CD4-positive, alpha-beta T cell (primary cell): ENCODE measurements at regions not wholly inside any gene's neighbourhood (a gene's known extent, or its start where the extent isn't known, plus 50 kb on each side); places are given as distances from the start of the nearest gene placed in this dataset.
A peak's percentile ranks its signal among the peaks of the same experiment; 100 is the strongest.
"Not testable (repeated sequence)": the region's sequence is repeated elsewhere in the genome, so short reads cannot be mapped to it uniquely, and the experiment has no call there.

Experiments
- ATAC-seq: fragments of 200-7000 bp; cut with Tn5 transposase; one replicate; pipeline ENCODE4 v1.10.0; 2022; ENCODE audit warnings: mild to moderate bottlenecking; ENCODE audit not compliant: poor library complexity
- CTCF ChIA-PET: fragments of 350-600 bp; sonication (Branson Sonifier 250); formaldehyde crosslinking; loops from one replicate; lab custom pipeline; 2021; ENCODE audit warnings: antibody characterized with exemption, inconsistent platforms; lab: Charles Lee
- POLR2A ChIA-PET: fragments of 350-600 bp; sonication (Branson Sonifier 250); formaldehyde crosslinking; loops from one replicate; lab custom pipeline; 2021; ENCODE audit warnings: antibody characterized with exemption, inconsistent platforms; lab: Charles Lee
- DNase-seq, 14 experiments: peaks; one replicate each; pipeline ENCODE4 v3.0.0-alpha.2; 2013 to 2020; ENCODE audit warnings: mixed read lengths in 2 of 14
- H3K27ac ChIP-seq, 2 donors: one replicate each; pipeline versions ENCODE4 v1.5.1 to v1.7.0; 2013; ENCODE audit warnings: low read length in 2 of 2, low read depth in 1 of 2, mild to moderate bottlenecking in 1 of 2
- H3K27me3 ChIP-seq, 2 experiments: 1 replicate in 1 of 2; 2 replicates in 1 of 2; pipeline versions ENCODE4 v1.6.1 to v1.7.0; 2013; ENCODE audit warnings: low read length in 2 of 2, control low read depth in 1 of 2, mild to moderate bottlenecking in 1 of 2, moderate library complexity in 1 of 2; ENCODE audit not compliant: insufficient read depth in 2 of 2, control insufficient read depth in 1 of 2
- H3K36me3 ChIP-seq: one replicate; pipeline ENCODE4 v1.6.1; 2013; ENCODE audit warnings: low read length, control low read depth; ENCODE audit not compliant: insufficient read depth
- H3K4me1 ChIP-seq: one replicate; pipeline ENCODE4 v1.6.1; 2013; ENCODE audit warnings: low read length, control low read depth; ENCODE audit not compliant: insufficient read depth
- H3K4me3 ChIP-seq: one replicate; pipeline ENCODE4 v1.5.1; 2013; ENCODE audit warnings: mild to moderate bottlenecking, low read length, moderate library complexity
- H3K9me3 ChIP-seq, 2 experiments: 1 replicate in 1 of 2; 2 replicates in 1 of 2; pipeline versions ENCODE4 v1.6.1 to v1.7.0; 2013; ENCODE audit warnings: low read length in 2 of 2, mild to moderate bottlenecking in 2 of 2, control low read depth in 1 of 2, moderate library complexity in 1 of 2; ENCODE audit not compliant: control insufficient read depth in 1 of 2, insufficient read depth in 1 of 2
- H3K27ac Mint-ChIP-seq: one replicate; pipeline ENCODE4 v1.8.0; 2020; ENCODE audit warnings: mixed read lengths
- H3K27me3 Mint-ChIP-seq: one replicate; pipeline ENCODE4 v1.8.0; 2021; ENCODE audit warnings: mixed read lengths
- H3K36me3 Mint-ChIP-seq: one replicate; pipeline ENCODE4 v1.8.0; 2021; ENCODE audit warnings: low read depth, mixed read lengths
- H3K4me1 Mint-ChIP-seq: one replicate; pipeline ENCODE4 v1.8.0; 2021; ENCODE audit warnings: low read depth, mixed read lengths
- H3K4me3 Mint-ChIP-seq: one replicate; pipeline ENCODE4 v1.8.0; 2020; ENCODE audit warnings: mild to moderate bottlenecking, mixed read lengths
- H3K9me3 Mint-ChIP-seq: one replicate; pipeline ENCODE4 v1.8.0; 2020; ENCODE audit warnings: mixed read lengths
- intact Hi-C, 2 experiments: fragments of 100-400 bp; cut with DNase I in 1 of 2; cut with micrococcal nuclease in 1 of 2; formaldehyde crosslinking; loops; one replicate each; pipeline versions ENCODE4 v1.15.1 to v1.9.0; 2023 to 2025; cut with DNase I, micrococcal nuclease

DNA sequence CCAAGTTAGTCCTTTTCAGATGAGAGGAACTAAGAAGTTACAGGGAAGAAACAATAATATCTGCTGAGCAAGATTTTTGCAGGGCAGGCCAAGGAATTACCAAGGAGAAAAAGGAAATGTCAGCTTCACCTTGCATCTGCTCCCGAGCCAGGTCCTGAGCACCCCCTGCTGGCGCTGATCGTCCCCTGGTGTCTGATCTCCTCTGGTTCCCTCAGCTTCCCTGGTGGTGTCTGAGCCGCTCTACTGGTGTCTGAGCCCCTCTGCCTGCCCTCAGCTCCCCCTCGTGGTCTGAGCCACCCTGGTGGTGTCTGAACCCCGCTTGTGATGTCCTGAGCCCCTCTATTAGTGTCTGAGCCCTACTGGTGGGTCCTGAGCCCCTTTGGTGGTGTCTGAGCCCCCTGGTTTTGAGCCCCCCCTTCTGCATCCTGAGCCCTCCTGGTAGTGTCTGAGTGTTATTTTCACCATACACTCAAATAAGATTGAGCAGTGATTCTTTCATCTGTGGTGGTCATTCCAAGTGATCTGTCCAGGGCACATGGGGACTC is 196.6 kb upstream of the POTEB2 start:
- H3K27me3 ChIP-seq, H3K4me3 Mint-ChIP-seq, ATAC-seq, DNase-seq, H3K4me1 ChIP-seq, H3K9me3 ChIP-seq, H3K36me3 ChIP-seq, H3K9me3 Mint-ChIP-seq, H3K27ac Mint-ChIP-seq, POLR2A ChIA-PET, H3K36me3 Mint-ChIP-seq, H3K27me3 Mint-ChIP-seq, CTCF ChIA-PET, H3K27ac ChIP-seq, H3K4me3 ChIP-seq, intact Hi-C loops, H3K4me1 Mint-ChIP-seq: not testable (repeated sequence)

DNA sequence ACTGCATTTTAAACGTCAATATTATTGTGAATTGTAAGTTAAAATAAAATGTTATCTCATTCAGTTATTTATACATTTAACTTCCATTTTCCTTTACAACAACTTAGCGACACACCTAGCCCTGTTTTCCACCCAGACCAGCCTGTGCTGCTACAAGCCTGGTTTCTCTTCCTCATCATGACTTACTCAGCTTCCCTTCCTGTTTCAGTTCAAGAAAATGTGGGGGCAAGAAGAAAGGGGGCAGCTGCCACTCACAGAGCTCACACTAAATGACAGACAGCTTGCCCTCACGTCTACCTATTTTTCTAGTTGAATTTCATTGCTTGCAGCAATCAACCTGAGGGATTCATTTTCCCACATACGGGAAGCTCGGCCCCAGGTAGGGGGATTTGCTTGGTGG is 185.8 kb upstream of the POTEB2 start:
- H3K27me3 ChIP-seq, H3K4me3 ChIP-seq, H3K27ac ChIP-seq, POLR2A ChIA-PET, H3K4me3 Mint-ChIP-seq, H3K4me1 Mint-ChIP-seq, H3K36me3 ChIP-seq, ATAC-seq, CTCF ChIA-PET, H3K4me1 ChIP-seq, H3K9me3 Mint-ChIP-seq, intact Hi-C loops, H3K27ac Mint-ChIP-seq, H3K27me3 Mint-ChIP-seq, DNase-seq, H3K36me3 Mint-ChIP-seq, H3K9me3 ChIP-seq: not testable (repeated sequence)

DNA sequence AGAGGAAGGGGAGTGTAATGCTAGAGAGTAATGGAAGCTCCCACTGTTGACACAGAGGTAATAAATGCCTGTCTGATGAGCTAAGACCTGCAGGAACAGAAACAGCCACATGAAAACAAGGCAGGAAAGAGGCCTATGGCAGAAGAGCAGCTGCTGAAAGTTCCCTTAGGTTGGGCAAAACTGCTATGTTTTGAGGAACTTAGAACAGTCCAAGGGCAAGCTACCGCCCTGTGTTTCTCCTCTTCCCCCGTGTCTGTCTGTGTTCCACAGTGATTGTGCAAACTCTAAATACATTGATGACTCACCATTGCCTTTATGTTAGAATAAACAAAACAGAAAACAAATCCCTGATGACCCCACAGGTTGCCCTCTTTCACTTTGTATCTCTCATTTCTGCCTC is 165.6 kb upstream of the POTEB2 start:
- H3K27ac Mint-ChIP-seq, ATAC-seq, intact Hi-C loops, H3K4me3 Mint-ChIP-seq, H3K36me3 ChIP-seq, CTCF ChIA-PET, H3K36me3 Mint-ChIP-seq, H3K4me1 Mint-ChIP-seq, H3K27me3 Mint-ChIP-seq, H3K27me3 ChIP-seq, H3K4me3 ChIP-seq, H3K4me1 ChIP-seq, H3K27ac ChIP-seq, POLR2A ChIA-PET, H3K9me3 Mint-ChIP-seq, H3K9me3 ChIP-seq, DNase-seq: not testable (repeated sequence)

DNA sequence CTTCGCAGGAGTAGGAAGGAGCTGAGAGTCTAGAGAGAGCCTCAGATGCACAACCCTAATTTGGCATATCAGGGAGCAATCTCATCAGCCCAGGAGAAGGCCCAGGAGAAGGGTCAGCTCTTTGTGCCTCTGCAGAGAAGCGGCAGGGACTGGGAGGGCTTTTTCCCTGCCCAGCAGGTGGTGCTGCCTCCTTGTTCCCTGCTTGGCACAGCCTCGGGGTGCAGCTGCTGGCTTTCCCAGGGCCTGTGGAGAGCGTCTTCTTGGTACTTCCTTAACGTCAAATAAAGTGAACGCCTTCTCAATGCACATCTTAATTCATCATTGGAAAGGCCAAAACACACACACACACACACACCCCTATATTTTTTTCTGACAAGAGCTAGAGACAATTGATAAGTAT is 162.9 kb upstream of the POTEB2 start:
- H3K4me1 ChIP-seq, H3K27me3 ChIP-seq, DNase-seq, intact Hi-C loops, H3K4me3 Mint-ChIP-seq, H3K4me1 Mint-ChIP-seq, H3K4me3 ChIP-seq, H3K9me3 Mint-ChIP-seq, H3K36me3 Mint-ChIP-seq, H3K27me3 Mint-ChIP-seq, H3K9me3 ChIP-seq, H3K36me3 ChIP-seq, H3K27ac ChIP-seq, H3K27ac Mint-ChIP-seq, CTCF ChIA-PET, POLR2A ChIA-PET, ATAC-seq: not testable (repeated sequence)

DNA sequence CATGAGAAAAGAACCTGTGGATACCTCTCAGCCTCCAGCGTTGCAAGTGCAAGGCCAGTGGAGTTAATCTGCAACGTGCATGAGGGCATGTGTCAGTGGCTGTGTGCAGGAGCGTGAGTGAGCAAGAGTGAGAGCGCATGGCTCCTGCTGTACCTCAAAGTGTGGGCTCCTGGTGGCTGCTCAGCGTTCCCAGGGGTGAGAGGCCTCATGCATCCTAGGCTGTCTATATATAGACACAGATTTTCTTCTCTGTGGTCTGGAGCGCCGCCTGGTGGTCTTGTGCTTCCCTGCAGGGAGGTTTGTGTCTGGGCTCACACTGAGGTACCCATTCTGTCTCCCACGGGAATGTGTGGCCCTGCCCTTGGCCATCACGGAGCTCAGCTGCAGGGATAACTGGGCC is 161.8 kb upstream of the POTEB2 start:
- H3K27ac Mint-ChIP-seq, H3K27ac ChIP-seq, H3K27me3 ChIP-seq, H3K36me3 Mint-ChIP-seq, CTCF ChIA-PET, H3K4me3 ChIP-seq, H3K9me3 Mint-ChIP-seq, H3K36me3 ChIP-seq, intact Hi-C loops, H3K9me3 ChIP-seq, H3K4me1 ChIP-seq, H3K4me1 Mint-ChIP-seq, H3K4me3 Mint-ChIP-seq, H3K27me3 Mint-ChIP-seq, POLR2A ChIA-PET, ATAC-seq: not testable (repeated sequence)
- peak in 1 of 14 experiments; percentile 4 for DNase-seq

DNA sequence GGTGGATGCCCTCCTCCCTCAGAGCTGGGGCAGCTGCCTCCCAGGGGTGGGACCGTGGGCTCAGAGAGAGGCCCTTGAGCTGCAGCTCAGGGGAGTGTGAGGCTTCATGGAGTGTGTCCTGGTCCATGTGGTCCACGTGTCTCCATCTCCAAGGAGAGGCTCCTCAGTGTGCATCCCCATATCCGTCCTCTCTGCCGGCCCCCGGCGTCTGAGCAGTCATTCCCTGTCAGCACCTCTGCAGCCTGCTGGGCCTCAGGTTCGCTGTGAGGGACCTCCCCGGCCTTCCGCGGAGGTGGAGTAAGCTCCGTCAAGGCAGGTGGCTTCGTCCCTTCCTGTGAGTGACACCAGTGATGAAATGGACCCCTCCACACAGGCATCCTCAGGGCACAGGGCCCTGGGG is 160.7 kb upstream of the POTEB2 start:
- not testable (repeated sequence) for ATAC-seq, DNase-seq

DNA sequence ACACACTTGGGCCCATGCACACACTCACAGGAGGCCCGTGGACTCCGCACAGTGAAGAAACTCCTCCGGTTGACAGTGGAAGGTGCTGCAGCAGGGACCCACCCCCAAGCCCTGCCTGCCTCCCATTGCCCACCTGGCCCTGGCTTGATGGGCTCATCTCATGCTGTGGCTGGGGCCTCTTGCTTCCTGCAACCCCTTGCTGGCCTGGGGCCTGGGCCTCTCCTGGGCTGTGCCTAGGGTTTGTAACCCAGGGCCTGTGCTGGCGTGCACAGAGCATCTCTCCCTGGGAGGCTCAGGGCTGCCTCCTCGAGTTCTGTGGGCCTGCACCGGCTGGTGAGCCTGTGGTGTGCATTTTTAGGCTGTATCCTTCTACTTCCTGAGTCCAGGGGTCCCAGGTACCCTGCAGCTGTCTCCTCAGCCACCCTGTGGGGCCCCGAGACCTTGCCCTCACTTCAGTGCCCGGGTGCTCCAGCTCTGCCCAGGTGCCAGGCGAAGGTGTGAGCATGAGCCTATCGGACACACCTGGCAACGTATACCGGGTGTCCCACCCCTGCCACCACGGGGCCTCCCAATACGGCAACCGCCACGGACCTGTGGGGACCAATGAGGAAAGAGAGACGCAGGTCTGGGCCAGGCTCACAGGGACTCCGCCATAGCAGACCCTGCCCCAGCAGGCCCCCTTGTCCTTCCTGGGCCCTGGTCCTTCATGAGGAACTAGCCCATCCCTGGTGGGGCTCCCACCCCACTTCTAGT is 158.3 kb upstream of the POTEB2 start:
- CTCF ChIA-PET, ATAC-seq, H3K9me3 Mint-ChIP-seq, H3K4me1 Mint-ChIP-seq, H3K36me3 ChIP-seq, intact Hi-C loops, H3K4me3 Mint-ChIP-seq, H3K4me3 ChIP-seq, H3K27me3 ChIP-seq, H3K27ac ChIP-seq, H3K9me3 ChIP-seq, H3K36me3 Mint-ChIP-seq, H3K4me1 ChIP-seq, H3K27me3 Mint-ChIP-seq, H3K27ac Mint-ChIP-seq, POLR2A ChIA-PET: not testable (repeated sequence)
- DNase-seq, result peak in 2 of 14 experiments; percentile 1 to 15

More for the DNA sequence above, 160.7 kb upstream of the POTEB2 start:
- H3K4me1 ChIP-seq, H3K27me3 Mint-ChIP-seq, H3K9me3 Mint-ChIP-seq, CTCF ChIA-PET, H3K4me3 ChIP-seq, H3K27me3 ChIP-seq, H3K4me1 Mint-ChIP-seq, intact Hi-C loops, H3K36me3 ChIP-seq, H3K27ac Mint-ChIP-seq, H3K9me3 ChIP-seq, H3K36me3 Mint-ChIP-seq, POLR2A ChIA-PET, H3K27ac ChIP-seq, H3K4me3 Mint-ChIP-seq: not testable (repeated sequence)
